HG03060 (cell line): ENCODE measurements at regions not wholly inside any gene's neighbourhood (a gene's known extent, or its start where the extent isn't known, plus 50 kb on each side); places are given as distances from the start of the nearest gene placed in this dataset.

Experiments used
- ATAC-seq: cut with Tn5 transposase; IDR thresholded peaks from one replicate; pipeline ENCODE4 v1.9.1; 2021; ENCODE audit warnings: low read depth, moderate number of reproducible peaks; ENCODE audit not compliant: unreplicated experiment

- ATAC-seq, result no peak
Measured at GRCh38 chr7:45235905-45236304, 78.3 kb downstream of the RAMP3 start.

GRCh38 chr7:45236666-45237065 lies 79.1 kb downstream of the RAMP3 start:
- no peak for ATAC-seq

- ATAC-seq, result no peak
Measured at GRCh38 chr7:45237788-45238461, 80.3 kb downstream of the RAMP3 start.

GRCh38 chr7:45238806-45239205 lies 81.2 kb downstream of the RAMP3 start:
- no peak for ATAC-seq

GRCh38 chr7:45239486-45239885 lies 81.9 kb downstream of the RAMP3 start:
- no peak for ATAC-seq

GRCh38 chr7:45240273-45240771 lies 82.7 kb downstream of the RAMP3 start:
- no peak for ATAC-seq

- ATAC-seq, result no peak
Measured at GRCh38 chr7:45240926-45241325, 83.3 kb downstream of the RAMP3 start.

- no peak for ATAC-seq
Measured at GRCh38 chr7:45241339-45242109, 83.9 kb downstream of the RAMP3 start.

GRCh38 chr7:45242261-45242660 lies 84.7 kb downstream of the RAMP3 start:
- ATAC-seq, result no peak

- ATAC-seq, result no peak
Measured at GRCh38 chr7:45242698-45243097, 85.1 kb downstream of the RAMP3 start.

GRCh38 chr7:45244981-45245380 lies 87.4 kb downstream of the RAMP3 start:
- ATAC-seq, result no peak

GRCh38 chr7:45246339-45246738 lies 88.7 kb downstream of the RAMP3 start:
- no peak for ATAC-seq

- no peak for ATAC-seq
Measured at GRCh38 chr7:45252248-45252647, 94.7 kb downstream of the RAMP3 start.

GRCh38 chr7:45252857-45253256 lies 95.3 kb downstream of the RAMP3 start:
- ATAC-seq, result no peak

- ATAC-seq, result no peak
Measured at GRCh38 chr7:45253368-45253767, 95.8 kb downstream of the RAMP3 start.

GRCh38 chr7:45255187-45255586 lies 97.6 kb downstream of the RAMP3 start:
- no peak for ATAC-seq

- ATAC-seq, result no peak
Measured at GRCh38 chr7:45256309-45256708, 98.7 kb downstream of the RAMP3 start.

- ATAC-seq, result no peak
Measured at GRCh38 chr7:45256775-45257174, 99.2 kb downstream of the RAMP3 start.

- no peak for ATAC-seq
Measured at GRCh38 chr7:45257284-45257683, 99.7 kb downstream of the RAMP3 start.

- no peak for ATAC-seq
Measured at GRCh38 chr7:45258533-45259226, 101.1 kb downstream of the RAMP3 start.

- no peak for ATAC-seq
Measured at GRCh38 chr7:45259227-45259596, 101.6 kb downstream of the RAMP3 start.
